ENCODE measurements at regions not wholly inside any gene's neighbourhood (a gene's known extent, or its start where the extent isn't known, plus 50 kb on each side); places are given as distances from the start of the nearest gene placed in this dataset.

GRCh38 chr6:163667372-163668060 is 253.0 kb downstream of the QKI start:
- DNase-seq (ENCODE audit: extremely low spot score), result no peak
- ChIA-PET CTCF (no interaction called here), POLR2A (interaction anchor here (0.8 kb wide), 1 partner anchor 295 kb away, joined by 3 read pairs; no protein-coding TSS in a partner anchor)
- no peak for TF ChIP-seq CTBP1 (IDR thresholded peaks at IDR 0.05; ENCODE audit: borderline replicate concordance)
- no peak for TF ChIP-seq FOXM1 (IDR thresholded peaks at IDR 0.05; ENCODE audit: borderline replicate concordance)
- TF ChIP-seq SP1 (IDR thresholded peaks at IDR 0.05), result no peak
- no peak for TF ChIP-seq SUZ12 (IDR thresholded peaks at IDR 0.05)
- TF ChIP-seq ARNT (IDR thresholded peaks at IDR 0.05), result no peak
- TF ChIP-seq FOXA1 (IDR thresholded peaks at IDR 0.05), result no peak
- no peak for TF ChIP-seq ELF4 (IDR thresholded peaks at IDR 0.05)
- no peak for TF ChIP-seq NFRKB (IDR thresholded peaks at IDR 0.05)
- TF ChIP-seq TARDBP (IDR thresholded peaks at IDR 0.05), result no peak
- TF ChIP-seq FOXK2 (IDR thresholded peaks at IDR 0.05), result no peak
- no peak for TF ChIP-seq L3MBTL2 (conservative IDR thresholded peaks at IDR 0.05)
- TF ChIP-seq BHLHE40 (IDR thresholded peaks at IDR 0.05; ENCODE audit: borderline replicate concordance), result no peak
- TF ChIP-seq LEF1 (IDR thresholded peaks at IDR 0.05; ENCODE audit: borderline replicate concordance), result no peak

- CTCF ChIA-PET, result no interaction called here
- DNase-seq (ENCODE audit: extremely low spot score), result no peak
- POLR2A ChIA-PET, result no interaction called here
- TF ChIP-seq FOXK2 (IDR thresholded peaks at IDR 0.05), result no peak
- TF ChIP-seq PKNOX1 (IDR thresholded peaks at IDR 0.05), result no peak
- TF ChIP-seq FOXM1 (IDR thresholded peaks at IDR 0.05; ENCODE audit: borderline replicate concordance), result no peak
- no peak for TF ChIP-seq ZNF384 (IDR thresholded peaks at IDR 0.05)
- no peak for TF ChIP-seq FOXA1 (IDR thresholded peaks at IDR 0.05)
- TF ChIP-seq CTBP1 (IDR thresholded peaks at IDR 0.05; ENCODE audit: borderline replicate concordance), result no peak
- no peak for TF ChIP-seq BHLHE40 (IDR thresholded peaks at IDR 0.05; ENCODE audit: borderline replicate concordance)
- no peak for TF ChIP-seq LEF1 (IDR thresholded peaks at IDR 0.05; ENCODE audit: borderline replicate concordance)
- TF ChIP-seq SUZ12 (IDR thresholded peaks at IDR 0.05), result no peak
- no peak for TF ChIP-seq L3MBTL2 (conservative IDR thresholded peaks at IDR 0.05)
- TF ChIP-seq ELF4 (IDR thresholded peaks at IDR 0.05), result no peak
- no peak for TF ChIP-seq ARNT (IDR thresholded peaks at IDR 0.05)
- no peak for TF ChIP-seq TARDBP (IDR thresholded peaks at IDR 0.05)
- no peak for TF ChIP-seq SP1 (IDR thresholded peaks at IDR 0.05)
- TF ChIP-seq HDGF (IDR thresholded peaks at IDR 0.05; ENCODE audit: borderline replicate concordance), result no peak
- TF ChIP-seq NFRKB (IDR thresholded peaks at IDR 0.05), result no peak
These were observed 250.9 kb downstream of the QKI start for GRCh38 chr6:163665464-163665863.

- no peak for DNase-seq (ENCODE audit: extremely low spot score)
- ChIA-PET POLR2A (no interaction called here), CTCF (no interaction called here)
- TF ChIP-seq FOXM1 (IDR thresholded peaks at IDR 0.05; ENCODE audit: borderline replicate concordance) (no peak), L3MBTL2 (conservative IDR thresholded peaks at IDR 0.05) (no peak), FOXK2 (IDR thresholded peaks at IDR 0.05) (no peak), BHLHE40 (IDR thresholded peaks at IDR 0.05; ENCODE audit: borderline replicate concordance) (no peak), SUZ12 (IDR thresholded peaks at IDR 0.05) (no peak), SP1 (IDR thresholded peaks at IDR 0.05) (no peak), FOXA1 (IDR thresholded peaks at IDR 0.05) (no peak), NFRKB (IDR thresholded peaks at IDR 0.05) (no peak), CTBP1 (IDR thresholded peaks at IDR 0.05; ENCODE audit: borderline replicate concordance) (no peak), HDGF (IDR thresholded peaks at IDR 0.05; ENCODE audit: borderline replicate concordance) (no peak), ARNT (IDR thresholded peaks at IDR 0.05) (no peak), TARDBP (IDR thresholded peaks at IDR 0.05) (no peak), PKNOX1 (IDR thresholded peaks at IDR 0.05) (no peak), ZNF384 (IDR thresholded peaks at IDR 0.05) (no peak), LEF1 (IDR thresholded peaks at IDR 0.05; ENCODE audit: borderline replicate concordance) (no peak), ELF4 (IDR thresholded peaks at IDR 0.05) (no peak)
These were observed 249.1 kb downstream of the QKI start for GRCh38 chr6:163663575-163663974.

DNA sequence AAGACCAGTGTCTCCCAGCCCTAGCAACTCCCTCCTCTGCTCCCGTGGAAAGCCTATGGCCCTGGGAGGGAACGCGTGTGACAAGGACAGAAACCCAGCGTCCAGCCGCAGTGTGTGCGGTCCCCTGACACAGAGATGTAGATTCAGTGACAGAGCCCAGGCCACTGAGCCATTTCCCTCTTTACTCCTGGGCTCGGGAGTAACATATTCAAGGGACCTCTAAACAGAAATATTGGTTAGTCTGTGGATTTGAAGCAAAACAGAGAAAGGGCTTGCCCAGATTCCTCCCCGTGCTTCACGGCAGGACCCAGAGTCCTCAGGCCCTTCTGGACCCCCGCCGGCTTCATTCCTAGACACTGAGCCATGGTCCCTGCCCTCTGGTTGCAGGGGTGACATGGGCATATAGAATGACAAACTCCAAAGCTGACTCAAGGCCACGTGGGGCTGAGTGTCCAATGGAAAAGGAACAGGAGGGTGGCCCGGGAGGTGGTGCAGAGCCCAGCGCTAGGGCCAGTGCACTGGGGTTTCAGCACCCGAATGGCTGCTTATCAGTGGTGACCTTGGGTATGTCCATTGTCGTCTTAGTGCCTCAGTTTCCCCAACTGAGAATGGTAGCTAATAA is 248.2 kb downstream of the QKI start:
- TF ChIP-seq ZNF384 (IDR thresholded peaks at IDR 0.05) (no peak), HDGF (IDR thresholded peaks at IDR 0.05; ENCODE audit: borderline replicate concordance) (no peak), TARDBP (IDR thresholded peaks at IDR 0.05) (no peak), BHLHE40 (IDR thresholded peaks at IDR 0.05; ENCODE audit: borderline replicate concordance) (no peak), PKNOX1 (IDR thresholded peaks at IDR 0.05) (no peak)
- ChIA-PET POLR2A (no interaction called here), CTCF (no interaction called here)
- no peak for DNase-seq (ENCODE audit: extremely low spot score)

- no peak for DNase-seq (ENCODE audit: extremely low spot score)
- POLR2A ChIA-PET, result no interaction called here
- CTCF ChIA-PET, result no interaction called here
These were observed 246.8 kb downstream of the QKI start for GRCh38 chr6:163661272-163661671.

More at GRCh38 chr6:163661272-163661671, 246.8 kb downstream of the QKI start:
- no peak for TF ChIP-seq LEF1 (IDR thresholded peaks at IDR 0.05; ENCODE audit: borderline replicate concordance)
- TF ChIP-seq FOXA1 (IDR thresholded peaks at IDR 0.05), result no peak
- TF ChIP-seq ARNT (IDR thresholded peaks at IDR 0.05), result no peak
- TF ChIP-seq TARDBP (IDR thresholded peaks at IDR 0.05), result no peak
- no peak for TF ChIP-seq ZNF384 (IDR thresholded peaks at IDR 0.05)
- TF ChIP-seq ELF4 (IDR thresholded peaks at IDR 0.05), result no peak
- no peak for TF ChIP-seq PKNOX1 (IDR thresholded peaks at IDR 0.05)
- TF ChIP-seq SP1 (IDR thresholded peaks at IDR 0.05), result no peak
- TF ChIP-seq CTBP1 (IDR thresholded peaks at IDR 0.05; ENCODE audit: borderline replicate concordance), result no peak
- no peak for TF ChIP-seq FOXM1 (IDR thresholded peaks at IDR 0.05; ENCODE audit: borderline replicate concordance)
- TF ChIP-seq SUZ12 (IDR thresholded peaks at IDR 0.05), result no peak
- TF ChIP-seq BHLHE40 (IDR thresholded peaks at IDR 0.05; ENCODE audit: borderline replicate concordance), result no peak
- no peak for TF ChIP-seq NFRKB (IDR thresholded peaks at IDR 0.05)

Measured in HEK293T (cell line).